ENCODE measurements at regions not wholly inside any gene's neighbourhood (a gene's known extent, or its start where the extent isn't known, plus 50 kb on each side); places are given as distances from the start of the nearest gene placed in this dataset.

DNA sequence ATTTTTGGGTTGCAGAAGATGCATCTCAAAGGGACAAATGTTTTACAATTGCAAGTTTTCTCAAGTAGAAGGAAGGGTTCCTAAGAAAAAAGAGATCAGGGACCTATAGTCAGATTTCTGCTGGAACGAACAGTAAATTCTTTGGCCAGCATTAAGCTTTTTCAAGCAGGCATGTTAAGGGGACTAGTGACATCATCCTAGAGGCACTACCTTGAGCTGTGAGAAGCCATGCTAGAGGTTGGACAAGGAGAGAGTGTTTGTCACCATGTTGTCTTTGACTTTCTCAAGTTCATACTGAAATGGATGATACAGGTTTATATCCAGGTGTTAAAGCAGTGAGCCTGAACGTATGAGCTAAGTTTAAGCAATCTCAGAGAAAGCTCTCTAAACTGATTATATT lies 85.2 kb upstream of the WDR72 start:
- TF ChIP-seq, protein P1, sequence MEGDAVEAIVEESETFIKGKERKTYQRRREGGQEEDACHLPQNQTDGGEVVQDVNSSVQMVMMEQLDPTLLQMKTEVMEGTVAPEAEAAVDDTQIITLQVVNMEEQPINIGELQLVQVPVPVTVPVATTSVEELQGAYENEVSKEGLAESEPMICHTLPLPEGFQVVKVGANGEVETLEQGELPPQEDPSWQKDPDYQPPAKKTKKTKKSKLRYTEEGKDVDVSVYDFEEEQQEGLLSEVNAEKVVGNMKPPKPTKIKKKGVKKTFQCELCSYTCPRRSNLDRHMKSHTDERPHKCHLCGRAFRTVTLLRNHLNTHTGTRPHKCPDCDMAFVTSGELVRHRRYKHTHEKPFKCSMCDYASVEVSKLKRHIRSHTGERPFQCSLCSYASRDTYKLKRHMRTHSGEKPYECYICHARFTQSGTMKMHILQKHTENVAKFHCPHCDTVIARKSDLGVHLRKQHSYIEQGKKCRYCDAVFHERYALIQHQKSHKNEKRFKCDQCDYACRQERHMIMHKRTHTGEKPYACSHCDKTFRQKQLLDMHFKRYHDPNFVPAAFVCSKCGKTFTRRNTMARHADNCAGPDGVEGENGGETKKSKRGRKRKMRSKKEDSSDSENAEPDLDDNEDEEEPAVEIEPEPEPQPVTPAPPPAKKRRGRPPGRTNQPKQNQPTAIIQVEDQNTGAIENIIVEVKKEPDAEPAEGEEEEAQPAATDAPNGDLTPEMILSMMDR (IDR thresholded peaks at IDR 0.05), result no peak
- no peak overlapping the region for H3K27ac ChIP-seq
- DNase-seq (no peak), ATAC-seq (no peak)
- H3K9me3 ChIP-seq, result peaks cover 0 to 9% (median 0%) of the 10 kb centered on the region in 12 donors
- H3K27me3 ChIP-seq, result no peaks in the 10 kb centered on the region
- intact Hi-C loops (cut with DNase I), result loop anchor here in 1 of 10 donors (10.0 kb wide), 1 partner anchor 60 kb away; no protein-coding TSS in a partner anchor
- 73 to 79% (median 77%) methylated on average over 2 of the region's 2 CpGs for WGBS, 4 donors
- no peaks in the 10 kb centered on the region for H3K36me3 ChIP-seq
- no peak overlapping the region for H3K4me3 ChIP-seq
- H3K4me1 ChIP-seq, result no peaks in the 10 kb centered on the region

DNA sequence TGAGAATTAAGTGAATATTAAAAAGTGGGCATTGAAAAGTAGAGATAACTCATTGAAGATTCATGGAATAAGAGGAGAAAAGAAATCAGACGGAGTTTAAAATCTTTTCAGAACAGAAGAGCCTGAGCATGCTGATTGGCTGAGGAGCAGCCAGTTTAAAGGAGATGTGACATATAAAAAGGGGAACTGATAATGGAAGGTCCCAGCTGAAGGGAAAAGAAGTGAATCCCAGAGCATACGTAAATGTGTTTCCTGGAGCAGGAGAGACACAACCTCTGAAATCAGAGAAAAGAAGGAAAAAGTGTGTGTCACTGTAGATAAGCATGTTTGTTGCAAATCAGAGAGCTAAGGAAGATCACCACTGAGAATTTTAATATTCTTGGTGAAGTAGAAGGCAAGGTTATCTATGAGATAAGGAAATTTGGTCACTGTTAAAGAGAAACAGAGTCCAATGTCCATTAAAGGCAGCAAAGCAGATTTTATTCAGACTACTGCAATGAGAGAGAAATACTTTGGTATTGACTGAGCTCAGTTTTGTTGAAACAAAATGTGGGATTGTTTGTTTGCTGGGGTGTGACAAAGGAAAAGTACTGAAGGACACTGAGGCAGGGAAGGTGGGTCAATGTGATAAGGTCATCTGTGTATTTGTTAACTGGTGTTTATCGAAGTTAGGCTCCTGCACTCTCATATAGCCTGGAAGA lies 84.6 kb upstream of the WDR72 start:
- WGBS, 4 donors, result 46 to 63% (median 57%) methylated on average over 3 of the region's 3 CpGs
- no peaks in the 10 kb centered on the region for H3K36me3 ChIP-seq
- no peak for DNase-seq
- H3K4me1 ChIP-seq, result no peaks in the 10 kb centered on the region
- H3K27ac ChIP-seq, result no peak overlapping the region
- no peaks in the 10 kb centered on the region for H3K27me3 ChIP-seq
- TF ChIP-seq, protein P1 (IDR thresholded peaks at IDR 0.05), result no peak
- TF ChIP-seq POLR2A (IDR thresholded peaks at IDR 0.05), result no peak
- intact Hi-C loops (cut with DNase I), result loop anchor here in 1 of 10 donors (10.0 kb wide), 1 partner anchor 61 kb away; no protein-coding TSS in a partner anchor
- H3K9me3 ChIP-seq, result peaks cover 0 to 9% (median 0%) of the 10 kb centered on the region in 12 donors
- no peak for ATAC-seq
- H3K4me3 ChIP-seq, result no peak overlapping the region

DNA sequence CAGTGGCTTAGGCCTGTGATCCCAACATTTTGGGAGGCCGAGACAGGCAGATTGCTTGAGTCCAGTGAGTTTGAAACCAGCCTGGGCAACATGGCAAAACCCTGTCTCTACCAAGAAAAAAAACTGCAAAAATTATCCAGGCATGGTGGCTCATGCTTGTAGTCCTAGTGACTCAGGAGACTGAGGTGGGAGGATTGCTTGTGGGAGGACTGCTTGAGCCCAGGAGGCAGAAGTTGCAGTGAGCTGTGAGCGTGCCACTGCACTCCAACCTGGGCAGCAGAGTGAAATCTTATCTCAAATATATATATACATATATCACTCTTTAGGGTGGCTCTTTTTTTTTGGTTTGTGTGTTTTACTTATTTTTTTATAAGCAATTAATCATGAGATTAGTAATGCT lies 83.7 kb upstream of the WDR72 start:
- Histone ChIP-seq H3K4me1 (no peaks in the 10 kb centered on the region), H3K27me3 (no peaks in the 10 kb centered on the region), H3K4me3 (no peak overlapping the region), H3K27ac (no peak overlapping the region), H3K36me3 (no peaks in the 10 kb centered on the region), H3K9me3 (peaks cover 0 to 7% (median 0%) of the 10 kb centered on the region in 12 donors)
- intact Hi-C loops (cut with DNase I), result loop anchor here in 1 of 10 donors (10.0 kb wide), 1 partner anchor 62 kb away; no protein-coding TSS in a partner anchor
- ATAC-seq, result no peak
- WGBS, 4 donors, result 74 to 85% (median 81%) methylated on average over 2 of the region's 2 CpGs
- DNase-seq, result no peak
- TF ChIP-seq POLR2A (IDR thresholded peaks at IDR 0.05), result no peak
- TF ChIP-seq, protein P1 (IDR thresholded peaks at IDR 0.05), result no peak

DNA sequence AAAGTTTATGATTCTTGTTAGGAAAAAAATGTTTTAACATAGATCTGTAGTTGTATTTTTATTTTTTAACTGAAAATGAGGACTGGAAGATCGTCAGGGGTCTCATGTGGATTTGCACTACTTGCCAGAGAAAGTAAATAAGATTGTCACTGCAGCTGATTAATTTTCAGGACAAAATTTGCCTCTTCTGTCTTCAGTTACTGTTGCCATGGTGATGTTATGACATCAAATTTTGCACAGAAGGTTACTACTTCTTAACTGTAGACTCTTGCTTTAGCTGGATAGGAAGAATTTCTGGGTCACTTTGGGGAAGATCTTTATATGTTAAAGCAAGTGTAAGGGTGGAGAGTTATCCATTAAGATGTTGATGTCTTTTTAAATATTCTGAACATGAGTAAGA lies 82.2 kb upstream of the WDR72 start:
- Histone ChIP-seq H3K9me3 (no peaks in the 10 kb centered on the region), H3K4me3 (no peak overlapping the region), H3K27me3 (no peaks in the 10 kb centered on the region), H3K4me1 (no peaks in the 10 kb centered on the region), H3K27ac (no peak overlapping the region), H3K36me3 (no peaks in the 10 kb centered on the region)
- ATAC-seq (no peak), DNase-seq (no peak)
- intact Hi-C loops (cut with DNase I), result loop anchor here in 1 of 10 donors (10.0 kb wide), 1 partner anchor 63 kb away; no protein-coding TSS in a partner anchor
- 0 to 30% (median 15%) methylated on average over 1 of the region's 1 CpG for WGBS, 4 donors
- TF ChIP-seq, protein P1 (IDR thresholded peaks at IDR 0.05), result no peak
- no peak for TF ChIP-seq POLR2A (IDR thresholded peaks at IDR 0.05)
